Nephron (organoid): ENCODE measurements at regions not wholly inside any gene's neighbourhood (a gene's known extent, or its start where the extent isn't known, plus 50 kb on each side); places are given as distances from the start of the nearest gene placed in this dataset.

Experiments
- H3K27ac Mint-ChIP-seq, 3 experiments: 2 replicates each; pipeline ENCODE4 v1.8.0; 2020; ENCODE audit warnings: mixed read lengths in 3 of 3, mild to moderate bottlenecking in 2 of 3, moderate library complexity in 1 of 3
- H3K27me3 Mint-ChIP-seq: 2 replicates; pipeline ENCODE4 v1.8.0; 2021; ENCODE audit warnings: low read depth, mild to moderate bottlenecking, moderate library complexity, mixed read lengths
- H3K36me3 Mint-ChIP-seq: 2 replicates; pipeline ENCODE4 v1.8.0; 2020; ENCODE audit warnings: low read depth, mixed read lengths
- H3K4me1 Mint-ChIP-seq: 2 replicates; pipeline ENCODE4 v1.8.0; 2020; ENCODE audit warnings: mixed read lengths
- H3K4me3 Mint-ChIP-seq, 3 experiments: 2 replicates each; pipeline ENCODE4 v1.8.0; 2020; ENCODE audit warnings: mild to moderate bottlenecking in 3 of 3, mixed read lengths in 3 of 3, moderate library complexity in 2 of 3
- H3K9me3 Mint-ChIP-seq: 2 replicates; pipeline ENCODE4 v1.8.0; 2020; ENCODE audit warnings: mixed read lengths
- CTCF ChIP-seq, 3 experiments: fragments of 200-600 bp; sonication (generic); IDR thresholded peaks; one replicate each; pipeline ENCODE4 v1.5.0; 2021; ENCODE audit warnings: antibody characterized with exemption in 3 of 3; ENCODE audit not compliant: unreplicated experiment in 3 of 3

DNA sequence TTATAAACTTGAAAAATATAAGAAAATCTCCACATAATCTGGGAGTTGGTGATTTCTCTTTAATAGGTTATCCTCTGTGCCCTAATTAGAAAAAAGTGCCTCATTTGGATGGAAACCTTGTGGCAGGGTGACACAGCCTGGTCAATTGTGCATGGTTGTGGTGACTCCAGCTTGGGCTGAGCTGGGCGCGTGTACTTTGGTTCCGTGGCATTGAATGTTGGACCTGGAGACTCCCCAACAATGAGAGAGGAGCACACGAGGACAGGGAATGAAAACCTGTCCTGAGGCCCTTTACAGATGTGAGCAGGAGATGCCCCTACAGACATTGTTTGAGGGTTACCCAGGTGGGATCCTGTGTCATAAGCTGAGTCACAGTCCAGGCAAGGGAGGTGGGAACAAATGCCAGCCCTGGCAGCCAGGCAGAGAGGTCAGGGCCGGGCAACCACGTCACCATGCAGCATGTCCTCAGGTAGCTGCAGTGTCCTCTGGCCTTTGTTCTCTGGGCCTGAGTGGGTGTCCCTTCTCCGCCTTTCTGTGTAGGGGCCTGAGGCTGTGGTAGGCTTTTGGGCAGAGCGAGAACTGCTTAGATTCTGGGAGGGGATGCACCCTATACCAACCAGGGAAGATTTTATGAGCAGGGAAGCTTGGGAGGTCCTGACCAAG lies 147.4 kb upstream of the TBX20 start:
- Mint-ChIP-seq H3K4me1 (no peaks in the 10 kb centered on the region), H3K27me3 (peaks cover 18% of the 10 kb centered on the region), H3K9me3 (peaks cover 3% of the 10 kb centered on the region), H3K27ac (no peak overlapping the region), H3K36me3 (no peaks in the 10 kb centered on the region), H3K4me3 (no peak overlapping the region)
- no peak for TF ChIP-seq CTCF (IDR thresholded peaks at IDR 0.05; ENCODE audit: unreplicated experiment in 3 of 3)

DNA sequence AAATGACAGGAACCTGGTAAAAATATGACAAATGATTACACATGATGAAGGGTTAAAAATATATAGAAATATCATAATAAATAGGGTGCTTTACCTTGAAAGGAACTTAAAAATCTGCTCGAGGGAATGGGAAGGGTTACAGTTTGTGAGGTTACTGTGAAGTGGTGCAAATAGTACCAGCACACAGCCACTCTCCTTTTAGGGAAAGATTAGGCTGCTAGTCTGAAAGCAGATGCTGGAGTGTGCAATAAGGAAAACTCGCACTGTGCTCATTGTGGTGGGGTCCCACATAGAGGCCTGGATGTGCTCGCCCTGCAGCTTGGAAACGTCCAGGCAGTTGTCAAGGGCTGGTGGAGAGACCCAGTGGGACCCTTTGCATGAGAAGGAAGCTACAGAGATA lies 145.9 kb upstream of the TBX20 start:
- Mint-ChIP-seq H3K27ac (no peak overlapping the region), H3K4me1 (no peaks in the 10 kb centered on the region), H3K27me3 (peaks cover 22% of the 10 kb centered on the region), H3K36me3 (no peaks in the 10 kb centered on the region), H3K4me3 (no peak overlapping the region), H3K9me3 (peaks cover 3% of the 10 kb centered on the region)
- no peak for TF ChIP-seq CTCF (IDR thresholded peaks at IDR 0.05; ENCODE audit: unreplicated experiment in 3 of 3)

- Mint-ChIP-seq H3K27ac (no peak overlapping the region), H3K4me1 (no peaks in the 10 kb centered on the region), H3K27me3 (peaks cover 22% of the 10 kb centered on the region), H3K36me3 (no peaks in the 10 kb centered on the region), H3K9me3 (peaks cover 3% of the 10 kb centered on the region), H3K4me3 (no peak overlapping the region)
- TF ChIP-seq CTCF (IDR thresholded peaks at IDR 0.05; ENCODE audit: unreplicated experiment in 3 of 3): no peak
Measured at GRCh38 chr7:35399216-35399615, 145.3 kb upstream of the TBX20 start.

DNA sequence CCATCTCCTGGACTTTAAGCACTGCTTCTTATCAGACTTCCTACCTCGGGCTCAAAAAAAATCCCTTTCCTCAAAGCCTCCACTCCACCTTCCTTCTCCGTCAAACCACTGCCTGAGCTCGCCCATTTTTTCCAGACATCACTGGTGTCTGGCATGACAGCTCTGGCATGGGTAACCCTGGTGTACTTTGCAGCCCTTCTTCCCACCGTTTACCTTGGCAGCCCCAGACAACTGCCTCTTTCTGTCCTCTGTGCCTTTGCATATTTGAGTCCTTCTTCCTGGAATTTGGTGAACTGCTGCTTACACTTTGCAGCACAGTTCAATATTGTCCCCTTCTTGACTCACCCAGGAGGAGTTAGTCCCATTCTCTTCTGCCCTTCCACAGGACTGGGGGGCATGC lies 144.6 kb upstream of the TBX20 start:
- no peak for TF ChIP-seq CTCF (IDR thresholded peaks at IDR 0.05; ENCODE audit: unreplicated experiment in 3 of 3)
- H3K27ac Mint-ChIP-seq: no peak overlapping the region
- H3K27me3 Mint-ChIP-seq: peaks cover 16% of the 10 kb centered on the region
- H3K36me3 Mint-ChIP-seq: no peaks in the 10 kb centered on the region
- peaks cover 3% of the 10 kb centered on the region for H3K9me3 Mint-ChIP-seq
- H3K4me3 Mint-ChIP-seq: no peak overlapping the region
- no peaks in the 10 kb centered on the region for H3K4me1 Mint-ChIP-seq

- Mint-ChIP-seq H3K4me1 (peaks cover 12% of the 10 kb centered on the region), H3K9me3 (no peaks in the 10 kb centered on the region), H3K36me3 (no peaks in the 10 kb centered on the region), H3K4me3 (no peak overlapping the region), H3K27ac (no peak overlapping the region), H3K27me3 (no peaks in the 10 kb centered on the region)
- no peak for TF ChIP-seq CTCF (IDR thresholded peaks at IDR 0.05; ENCODE audit: unreplicated experiment in 3 of 3)
Measured at GRCh38 chr7:35390146-35390545, 136.2 kb upstream of the TBX20 start.

DNA sequence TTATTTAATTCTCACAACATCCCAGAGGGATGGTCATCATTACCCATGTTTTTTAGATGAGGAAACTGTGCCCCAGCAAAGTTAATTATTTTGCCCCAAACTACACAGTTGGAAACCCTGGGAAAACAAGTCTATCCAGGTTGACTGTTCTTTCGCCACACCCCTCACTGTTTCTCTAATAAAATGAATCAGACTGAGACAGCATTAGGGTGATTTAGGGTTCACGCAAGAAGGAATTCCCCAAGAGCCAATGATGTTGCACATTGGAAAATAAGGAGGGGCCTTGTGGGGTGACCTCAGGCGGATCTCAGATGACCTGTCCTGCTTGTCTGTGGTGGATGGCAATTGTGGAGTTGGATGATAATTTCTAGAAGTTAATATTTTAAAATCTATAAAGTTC lies 135.7 kb upstream of the TBX20 start:
- Mint-ChIP-seq H3K4me3 (no peak overlapping the region), H3K36me3 (no peaks in the 10 kb centered on the region)

More for the DNA sequence above, 135.7 kb upstream of the TBX20 start:
- no peak overlapping the region for H3K27ac Mint-ChIP-seq
- H3K27me3 Mint-ChIP-seq: no peaks in the 10 kb centered on the region
- no peaks in the 10 kb centered on the region for H3K9me3 Mint-ChIP-seq
- no peak for TF ChIP-seq CTCF (IDR thresholded peaks at IDR 0.05; ENCODE audit: unreplicated experiment in 3 of 3)
- H3K4me1 Mint-ChIP-seq: peaks cover 15% of the 10 kb centered on the region
